SK-N-MC (cell line): ENCODE measurements at regions not wholly inside any gene's neighbourhood (a gene's known extent, or its start where the extent isn't known, plus 50 kb on each side); places are given as distances from the start of the nearest gene placed in this dataset.

Experiments used
- DNase-seq: peaks from one replicate; pipeline ENCODE4 v3.0.0-alpha.2; 2011; ENCODE audit warnings: low read depth, low spot score
- H3K27ac ChIP-seq: fragments of 200-600 bp; sonication (generic); 2 replicates; pipeline ENCODE4 v1.5.1; 2016; ENCODE audit warnings: mixed run types
- H3K36me3 ChIP-seq: fragments of 200-600 bp; sonication (generic); 2 replicates; pipeline ENCODE4 v1.6.1; 2017; ENCODE audit warnings: antibody characterized with exemption, low read length, mixed read lengths; ENCODE audit not compliant: insufficient read depth
- H3K4me3 ChIP-seq: fragments of 200-600 bp; sonication (generic); 2 replicates; pipeline ENCODE4 v1.5.1; 2016
- H3K9ac ChIP-seq: fragments of 200-600 bp; sonication (generic); 2 replicates; pipeline ENCODE4 v1.8.0; 2017; ENCODE audit warnings: mixed run types, mixed read lengths; ENCODE audit not compliant: insufficient read length
- H3K9me3 ChIP-seq: fragments of 200-600 bp; sonication (generic); 2 replicates; pipeline ENCODE4 v1.6.1; 2017; ENCODE audit warnings: low read depth, mild to moderate bottlenecking, antibody characterized with exemption, low read length, moderate library complexity, mixed read lengths
- EZH2 ChIP-seq: fragments of 200-600 bp; sonication (generic); IDR thresholded peaks from one replicate; pipeline ENCODE4 v1.6.1; 2017; ENCODE audit warnings: antibody characterized with exemption
- FOXP2 ChIP-seq: optimal IDR thresholded peaks from 2 replicates; pipeline ENCODE3; 2011; ENCODE audit warnings: mild to moderate bottlenecking, moderate library complexity; ENCODE audit not compliant: insufficient read depth; ENCODE audit errors: extremely low read length, control extremely low read depth
- POLR2AphosphoS5 ChIP-seq: IDR thresholded peaks from 2 replicates; pipeline ENCODE4 v1.6.1; 2012; ENCODE audit warnings: mild to moderate bottlenecking, low read depth, low read length, borderline replicate concordance

DNA sequence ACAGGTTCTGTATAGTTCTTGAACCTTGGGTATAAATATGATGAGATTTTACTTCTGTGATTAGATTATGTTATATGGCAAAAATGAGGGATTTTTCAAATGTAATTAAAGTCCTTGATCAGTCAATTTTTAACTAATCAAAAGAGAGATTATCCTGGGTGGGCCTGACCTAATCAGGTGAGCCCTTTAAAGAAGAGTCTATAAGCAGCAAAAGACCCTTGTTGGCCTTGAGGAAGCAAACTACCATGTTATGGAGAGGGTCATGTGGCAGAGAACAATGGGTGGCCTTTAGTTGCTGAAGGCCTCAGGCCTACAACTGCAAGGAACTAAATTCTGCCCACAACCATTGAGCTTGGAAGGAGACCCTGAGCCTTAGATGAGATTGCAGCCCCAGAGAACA, 102.5 kb upstream of the RIPOR2 start:
- Histone ChIP-seq H3K36me3 (no peaks in the 10 kb centered on the region), H3K9ac (no peak overlapping the region), H3K9me3 (no peaks in the 10 kb centered on the region), H3K27ac (no peak overlapping the region), H3K4me3 (no peak overlapping the region)
- TF ChIP-seq EZH2 (no peak), POLR2AphosphoS5 (no peak), FOXP2 (no peak)
- DNase-seq = no peak

DNA sequence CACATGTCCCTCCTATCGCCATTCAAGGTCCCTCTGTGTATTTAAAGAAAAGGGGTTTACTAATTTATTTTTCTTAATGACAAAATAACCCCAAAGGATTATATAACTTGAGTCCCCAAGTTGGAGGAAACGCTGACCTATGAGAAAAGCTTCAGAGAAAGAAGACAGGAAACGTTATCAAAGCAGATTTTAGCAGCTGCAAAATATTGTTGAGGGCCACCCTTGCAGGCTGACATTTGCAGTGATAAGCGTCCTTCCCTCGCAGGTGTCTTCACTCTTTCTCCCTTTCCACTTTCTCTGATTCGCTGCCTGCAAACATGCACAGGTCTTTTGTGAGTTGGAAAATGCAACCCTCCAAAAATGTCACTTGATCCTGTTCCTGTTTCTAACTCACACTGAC, 103.2 kb upstream of the RIPOR2 start:
- Histone ChIP-seq H3K27ac (no peak overlapping the region), H3K36me3 (no peaks in the 10 kb centered on the region), H3K4me3 (no peak overlapping the region), H3K9me3 (no peaks in the 10 kb centered on the region), H3K9ac (no peak overlapping the region)
- no peak for DNase-seq
- TF ChIP-seq FOXP2 = no peak
- TF ChIP-seq EZH2 = no peak
- no peak for TF ChIP-seq POLR2AphosphoS5

DNA sequence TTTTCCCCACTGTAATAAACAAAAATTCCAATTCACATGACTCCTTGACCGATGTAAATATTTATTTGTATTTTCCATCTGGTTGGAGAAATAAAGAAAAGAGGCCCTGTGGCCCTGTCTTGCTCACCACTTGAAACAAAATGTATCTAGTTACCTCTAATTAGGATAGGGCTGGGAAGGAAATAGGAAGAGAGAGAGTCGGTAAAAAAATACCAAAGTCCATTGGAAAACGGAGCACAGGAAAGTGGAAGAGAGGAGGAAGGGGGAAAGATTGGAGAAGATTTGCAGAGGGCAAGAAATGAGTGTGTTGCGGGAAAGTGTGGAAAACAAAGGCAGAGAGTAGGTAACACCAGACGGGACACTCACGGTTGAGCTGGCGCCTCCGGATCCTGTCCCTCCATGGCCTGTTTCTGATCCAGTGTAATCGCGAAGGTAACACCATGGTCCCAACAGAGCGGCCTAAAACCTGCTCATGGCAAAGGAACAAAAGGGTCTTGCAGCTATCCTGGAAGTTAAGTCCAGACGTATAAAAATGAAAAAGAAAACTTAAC, 105.8 kb upstream of the RIPOR2 start:
- no peak for TF ChIP-seq POLR2AphosphoS5
- TF ChIP-seq EZH2 = no peak
- no peak for TF ChIP-seq FOXP2
- no peak overlapping the region for H3K4me3 ChIP-seq
- H3K36me3 ChIP-seq = no peaks in the 10 kb centered on the region
- H3K9me3 ChIP-seq = no peaks in the 10 kb centered on the region
- H3K27ac ChIP-seq = no peak overlapping the region
- DNase-seq = no peak
- H3K9ac ChIP-seq = no peak overlapping the region

DNA sequence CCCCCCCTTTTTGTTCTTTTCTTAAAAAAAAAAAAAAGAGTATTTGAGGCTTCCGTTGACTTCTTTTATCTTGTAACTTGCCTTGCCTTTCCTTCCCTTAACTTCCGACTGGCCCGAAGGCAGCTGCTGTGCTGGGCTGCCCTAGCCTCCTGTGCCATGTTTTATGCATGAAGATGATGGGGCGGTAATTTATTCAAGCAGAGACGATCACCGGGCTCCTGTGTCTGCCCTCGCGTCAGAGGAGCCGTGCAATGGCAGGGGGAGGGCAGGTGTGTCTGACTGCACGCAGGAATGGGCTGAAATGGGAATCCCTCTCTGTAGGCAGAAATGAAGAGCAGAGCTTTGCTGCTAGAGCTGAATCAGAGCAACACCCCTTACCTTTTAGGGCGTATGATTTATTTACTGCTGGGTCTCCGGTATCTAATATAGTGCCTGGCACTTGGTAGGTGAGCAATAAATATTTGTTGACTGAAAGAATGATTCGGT, 106.3 kb upstream of the RIPOR2 start:
- Histone ChIP-seq H3K4me3 (no peak overlapping the region), H3K9ac (no peak overlapping the region), H3K9me3 (no peaks in the 10 kb centered on the region), H3K27ac (no peak overlapping the region), H3K36me3 (no peaks in the 10 kb centered on the region)
- DNase-seq = no peak
- TF ChIP-seq EZH2 (no peak), FOXP2 (no peak), POLR2AphosphoS5 (no peak)

DNA sequence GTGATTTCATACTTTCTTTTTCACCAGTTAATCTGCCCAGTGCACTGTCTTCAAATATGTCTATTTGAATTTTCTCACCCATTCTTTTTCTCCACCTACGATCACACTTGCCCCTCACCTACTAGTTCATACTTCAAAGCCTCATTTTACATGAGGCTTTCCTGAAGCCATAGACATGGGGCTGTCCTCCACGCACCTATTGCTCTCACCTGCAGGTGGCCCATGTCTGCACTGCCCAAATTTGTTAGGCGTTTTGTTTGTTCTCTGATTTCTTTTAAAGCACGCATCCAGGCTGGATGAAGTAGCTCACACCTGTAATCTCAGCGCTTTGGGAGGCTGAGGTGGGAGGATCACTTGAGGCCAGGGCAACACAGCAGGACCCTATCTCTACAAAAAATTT, 106.8 kb upstream of the RIPOR2 start:
- Histone ChIP-seq H3K4me3 (no peak overlapping the region), H3K36me3 (no peaks in the 10 kb centered on the region), H3K9me3 (no peaks in the 10 kb centered on the region), H3K27ac (no peak overlapping the region), H3K9ac (no peak overlapping the region)
- TF ChIP-seq FOXP2 = no peak
- no peak for DNase-seq

- Histone ChIP-seq H3K36me3 (no peaks in the 10 kb centered on the region), H3K9me3 (no peaks in the 10 kb centered on the region), H3K9ac (no peak overlapping the region), H3K27ac (no peak overlapping the region), H3K4me3 (no peak overlapping the region)
- TF ChIP-seq EZH2 = no peak
- no peak for TF ChIP-seq POLR2AphosphoS5
- no peak for TF ChIP-seq FOXP2
- DNase-seq = no peak
These were observed 107.4 kb upstream of the RIPOR2 start for GRCh38 chr6:25042984-25043725.

DNA sequence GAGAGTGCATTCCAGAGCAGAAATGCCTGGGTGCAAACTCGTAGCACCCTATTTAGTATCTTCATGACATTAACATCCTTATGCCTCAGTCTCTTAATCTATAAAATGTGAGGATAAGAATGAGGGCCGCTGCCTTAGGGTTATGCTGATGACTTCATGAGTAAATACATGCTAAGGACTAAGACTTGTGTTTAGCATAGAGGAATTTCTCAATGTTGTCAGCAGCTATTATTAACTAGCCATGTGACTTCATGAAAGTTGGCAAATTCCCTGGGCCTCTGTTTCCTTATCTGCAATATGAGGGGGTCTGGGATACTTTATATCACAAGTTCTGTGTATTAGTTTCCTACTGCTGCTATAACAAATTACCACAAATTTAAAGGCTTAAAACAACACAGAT, 108.1 kb upstream of the RIPOR2 start:
- H3K4me3 ChIP-seq = no peak overlapping the region
- no peaks in the 10 kb centered on the region for H3K36me3 ChIP-seq
- H3K9ac ChIP-seq = no peak overlapping the region
- no peak for TF ChIP-seq FOXP2
- no peak for TF ChIP-seq POLR2AphosphoS5
- TF ChIP-seq EZH2 = no peak
- no peak overlapping the region for H3K27ac ChIP-seq
- H3K9me3 ChIP-seq = no peaks in the 10 kb centered on the region
- no peak for DNase-seq

GRCh38 chr6:25046942-25047341, 111.2 kb upstream of the RIPOR2 start:
- Histone ChIP-seq H3K9me3 (peaks cover 3% of the 10 kb centered on the region; the same call in 1 of the 2 replicates), H3K36me3 (no peaks in the 10 kb centered on the region), H3K27ac (no peak overlapping the region), H3K4me3 (no peak overlapping the region), H3K9ac (no peak overlapping the region)
- no peak for DNase-seq
- TF ChIP-seq POLR2AphosphoS5 = no peak
- no peak for TF ChIP-seq FOXP2
- TF ChIP-seq EZH2 = no peak

GRCh38 chr6:25050356-25050755, 114.6 kb upstream of the RIPOR2 start:
- TF ChIP-seq POLR2AphosphoS5 = no peak; the same call in 1 of the 2 replicates
- no peak for TF ChIP-seq EZH2
- TF ChIP-seq FOXP2 = no peak
- H3K9me3 ChIP-seq = peaks cover 3% of the 10 kb centered on the region; the same call in 1 of the 2 replicates
- no peak for DNase-seq
- H3K9ac ChIP-seq = peak overlapping the region; percentile 56
- H3K4me3 ChIP-seq = peak overlapping the region; percentile 70
- no peaks in the 10 kb centered on the region for H3K36me3 ChIP-seq
- peak overlapping the region; percentile 95 for H3K27ac ChIP-seq
